ENCODE measurements at regions not wholly inside any gene's neighbourhood (a gene's known extent, or its start where the extent isn't known, plus 50 kb on each side); places are given as distances from the start of the nearest gene placed in this dataset.

- TF ChIP-seq POLR2A (IDR thresholded peaks at IDR 0.05; ENCODE audit: low read depth, low read length) (no peak), POLR2AphosphoS5 (IDR thresholded peaks at IDR 0.05; ENCODE audit: low read depth, low read length) (no peak), TAF1 (IDR thresholded peaks at IDR 0.05; ENCODE audit: borderline replicate concordance, low read depth, low read length) (no peak)
These were observed 600.4 kb downstream of the HTR1B start for GRCh38 chr6:76862936-76863335.
